ENCODE measurements at regions not wholly inside any gene's neighbourhood (a gene's known extent, or its start where the extent isn't known, plus 50 kb on each side); places are given as distances from the start of the nearest gene placed in this dataset.
"Not testable (repeated sequence)": the region's sequence is repeated elsewhere in the genome, so short reads cannot be mapped to it uniquely, and the experiment has no call there.

GRCh38 chr16:51267681-51268080, 116.6 kb upstream of the SALL1 start:
- DNase-seq = no peak
- BruUV-seq (replicated peaks) = no TSS peak
- Mint-ChIP-seq H3K4me3 (ENCODE audit: low read depth, unreplicated experiment) (no peak overlapping the region), H3K4me1 (ENCODE audit: low read depth, unreplicated experiment) (no peaks in the 10 kb centered on the region), H3K27ac (ENCODE audit: unreplicated experiment) (no peak overlapping the region), H3K9me3 (ENCODE audit: low read depth, unreplicated experiment) (peaks cover 2% of the 10 kb centered on the region), H3K27me3 (ENCODE audit: unreplicated experiment) (peaks cover 87% of the 10 kb centered on the region), H3K36me3 (ENCODE audit: insufficient read depth, unreplicated experiment) (no peaks in the 10 kb centered on the region)
- CTCF ChIA-PET = no interaction called here
- intact Hi-C loops (cut with micrococcal nuclease; ENCODE audit: unreplicated experiment) = no loop called here
- TF ChIP-seq CTCF (IDR thresholded peaks at IDR 0.05; ENCODE audit: unreplicated experiment) = no peak

DNA sequence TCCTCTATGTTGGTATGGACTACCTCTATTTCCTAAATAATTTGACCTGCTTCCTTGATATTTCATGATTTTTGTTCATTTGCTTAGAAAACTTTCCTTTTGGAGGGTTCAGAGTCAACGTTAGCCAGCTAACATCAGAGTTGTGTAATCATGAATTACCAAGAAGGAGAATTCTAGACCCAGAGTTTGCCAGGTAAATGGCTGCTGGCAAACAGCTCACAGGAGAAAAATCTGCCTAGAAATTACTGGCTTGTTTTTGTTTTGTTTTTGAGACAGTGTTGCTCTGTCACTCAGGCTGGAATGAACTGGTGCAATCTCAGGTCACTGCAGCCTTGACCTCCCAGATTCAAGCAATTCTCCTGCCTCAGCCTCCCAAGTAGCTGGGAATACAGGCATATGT, 111.4 kb upstream of the SALL1 start:
- Mint-ChIP-seq H3K27ac (ENCODE audit: unreplicated experiment) (no peak overlapping the region), H3K27me3 (ENCODE audit: unreplicated experiment) (peaks cover 57% of the 10 kb centered on the region), H3K36me3 (ENCODE audit: insufficient read depth, unreplicated experiment) (no peaks in the 10 kb centered on the region), H3K9me3 (ENCODE audit: low read depth, unreplicated experiment) (peaks cover 10% of the 10 kb centered on the region), H3K4me3 (ENCODE audit: low read depth, unreplicated experiment) (no peak overlapping the region), H3K4me1 (ENCODE audit: low read depth, unreplicated experiment) (no peaks in the 10 kb centered on the region)
- no TSS peak for BruUV-seq (replicated peaks)
- no peak for TF ChIP-seq CTCF (IDR thresholded peaks at IDR 0.05; ENCODE audit: unreplicated experiment)
- intact Hi-C loops (cut with micrococcal nuclease; ENCODE audit: unreplicated experiment) = loop anchor here (5.0 kb wide), 1 partner anchor 710 kb away; no protein-coding TSS in a partner anchor
- CTCF ChIA-PET = no interaction called here
- DNase-seq = no peak

- no peak for DNase-seq
- Mint-ChIP-seq H3K4me3 (ENCODE audit: low read depth, unreplicated experiment) (no peak overlapping the region), H3K9me3 (ENCODE audit: low read depth, unreplicated experiment) (peaks cover 10% of the 10 kb centered on the region), H3K27ac (ENCODE audit: unreplicated experiment) (no peak overlapping the region), H3K36me3 (ENCODE audit: insufficient read depth, unreplicated experiment) (no peaks in the 10 kb centered on the region), H3K27me3 (ENCODE audit: unreplicated experiment) (peaks cover 51% of the 10 kb centered on the region), H3K4me1 (ENCODE audit: low read depth, unreplicated experiment) (no peaks in the 10 kb centered on the region)
- CTCF ChIA-PET = no interaction called here
- intact Hi-C loops (cut with micrococcal nuclease; ENCODE audit: unreplicated experiment) = loop anchor here (5.0 kb wide), 1 partner anchor 710 kb away; no protein-coding TSS in a partner anchor
- BruUV-seq (replicated peaks) = no TSS peak
- no peak for TF ChIP-seq CTCF (IDR thresholded peaks at IDR 0.05; ENCODE audit: unreplicated experiment)
Measured at GRCh38 chr16:51261919-51262318, 110.8 kb upstream of the SALL1 start.

GRCh38 chr16:51255349-51255972, 104.4 kb upstream of the SALL1 start:
- no peaks in the 10 kb centered on the region for H3K4me1 Mint-ChIP-seq (ENCODE audit: low read depth, unreplicated experiment)
- peaks cover 51% of the 10 kb centered on the region for H3K27me3 Mint-ChIP-seq (ENCODE audit: unreplicated experiment)
- H3K36me3 Mint-ChIP-seq (ENCODE audit: insufficient read depth, unreplicated experiment) = no peaks in the 10 kb centered on the region
- H3K27ac Mint-ChIP-seq (ENCODE audit: unreplicated experiment) = no peak overlapping the region
- H3K4me3 Mint-ChIP-seq (ENCODE audit: low read depth, unreplicated experiment) = no peak overlapping the region
- peaks cover 3% of the 10 kb centered on the region for H3K9me3 Mint-ChIP-seq (ENCODE audit: low read depth, unreplicated experiment)
- intact Hi-C loops (cut with micrococcal nuclease; ENCODE audit: unreplicated experiment) = no loop called here
- no peak for DNase-seq
- no peak for TF ChIP-seq CTCF (IDR thresholded peaks at IDR 0.05; ENCODE audit: unreplicated experiment)
- no TSS peak for BruUV-seq (replicated peaks)
- CTCF ChIA-PET = no interaction called here

DNA sequence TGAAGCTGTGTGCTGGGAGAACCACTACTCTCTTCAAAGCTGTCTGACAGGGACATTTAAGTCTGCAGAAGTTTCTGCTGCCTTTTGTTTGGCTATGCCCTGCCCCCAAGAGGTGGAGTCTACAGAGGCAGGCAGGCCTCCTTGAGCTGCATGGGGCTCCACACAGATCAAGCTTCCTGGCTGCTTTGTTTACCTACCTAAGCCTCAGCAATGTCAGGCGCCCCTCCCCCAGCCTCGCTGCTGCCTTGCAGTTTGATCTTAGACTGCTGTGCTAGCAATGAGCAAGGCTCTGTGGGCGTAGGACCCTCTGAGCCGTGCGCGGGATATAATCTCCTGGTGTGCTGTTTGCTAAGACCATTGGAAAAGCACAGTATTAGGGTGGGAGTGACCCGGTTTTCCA, 103.3 kb upstream of the SALL1 start:
- DNase-seq; H3K27ac Mint-ChIP-seq (ENCODE audit: unreplicated experiment); H3K4me1 Mint-ChIP-seq (ENCODE audit: low read depth, unreplicated experiment); H3K4me3 Mint-ChIP-seq (ENCODE audit: low read depth, unreplicated experiment); intact Hi-C loops (cut with micrococcal nuclease; ENCODE audit: unreplicated experiment); CTCF ChIA-PET; H3K36me3 Mint-ChIP-seq (ENCODE audit: insufficient read depth, unreplicated experiment); H3K9me3 Mint-ChIP-seq (ENCODE audit: low read depth, unreplicated experiment); BruUV-seq (replicated peaks): not testable (repeated sequence)
- H3K27me3 Mint-ChIP-seq (ENCODE audit: unreplicated experiment) = peaks cover 57% of the 10 kb centered on the region

Measured in Calu3 (cell line).